HG02870 (cell line): ENCODE measurements at regions not wholly inside any gene's neighbourhood (a gene's known extent, or its start where the extent isn't known, plus 50 kb on each side); places are given as distances from the start of the nearest gene placed in this dataset.

Experiments
- ATAC-seq: cut with Tn5 transposase; IDR thresholded peaks from one replicate; pipeline ENCODE4 v1.9.1; 2021; ENCODE audit warnings: mild to moderate bottlenecking, moderate library complexity; ENCODE audit not compliant: unreplicated experiment

GRCh38 chr1:201609661-201610318 lies 70.9 kb downstream of the NAV1 start:
- ATAC-seq: no peak

- ATAC-seq: no peak
Observed at GRCh38 chr1:201610858-201611257, 71.9 kb downstream of the NAV1 start.

GRCh38 chr1:201612645-201613044 lies 73.7 kb downstream of the NAV1 start:
- ATAC-seq: no peak

GRCh38 chr1:201614262-201615015 lies 75.5 kb downstream of the NAV1 start:
- no peak for ATAC-seq

GRCh38 chr1:201617157-201617556 lies 78.2 kb downstream of the NAV1 start:
- no peak for ATAC-seq

- no peak for ATAC-seq
Observed at GRCh38 chr1:201618389-201618788, 79.5 kb downstream of the NAV1 start.

GRCh38 chr1:201618905-201619304 lies 80.0 kb downstream of the NAV1 start:
- ATAC-seq: no peak

GRCh38 chr1:201619513-201619912 lies 80.6 kb downstream of the NAV1 start:
- no peak for ATAC-seq

- no peak for ATAC-seq
Observed at GRCh38 chr1:201622353-201622752, 83.4 kb downstream of the NAV1 start.

GRCh38 chr1:201622824-201623223 lies 83.9 kb downstream of the NAV1 start:
- no peak for ATAC-seq

- no peak for ATAC-seq
Observed at GRCh38 chr1:201624741-201625225, 85.9 kb downstream of the NAV1 start.

GRCh38 chr1:201625226-201625761 lies 86.4 kb downstream of the NAV1 start:
- no peak for ATAC-seq

- no peak for ATAC-seq
Observed at GRCh38 chr1:201625851-201626251, 86.9 kb downstream of the NAV1 start.

- ATAC-seq: no peak
Observed at GRCh38 chr1:201626629-201627275, 87.8 kb downstream of the NAV1 start.

- no peak for ATAC-seq
Observed at GRCh38 chr1:201628490-201628889, 89.6 kb downstream of the NAV1 start.

GRCh38 chr1:201630582-201630981 lies 91.7 kb downstream of the NAV1 start:
- ATAC-seq: no peak

GRCh38 chr1:201631037-201631436 lies 92.1 kb downstream of the NAV1 start:
- no peak for ATAC-seq

- ATAC-seq: no peak
Observed at GRCh38 chr1:201632364-201632952, 93.5 kb downstream of the NAV1 start.

GRCh38 chr1:201633297-201633696 lies 94.4 kb downstream of the NAV1 start:
- no peak for ATAC-seq

- ATAC-seq: no peak
Observed at GRCh38 chr1:201633811-201634210, 94.9 kb downstream of the NAV1 start.

GRCh38 chr1:201634261-201634660 lies 95.3 kb downstream of the NAV1 start:
- ATAC-seq: no peak
